ENCODE measurements at regions not wholly inside any gene's neighbourhood (a gene's known extent, or its start where the extent isn't known, plus 50 kb on each side); places are given as distances from the start of the nearest gene placed in this dataset.

DNA sequence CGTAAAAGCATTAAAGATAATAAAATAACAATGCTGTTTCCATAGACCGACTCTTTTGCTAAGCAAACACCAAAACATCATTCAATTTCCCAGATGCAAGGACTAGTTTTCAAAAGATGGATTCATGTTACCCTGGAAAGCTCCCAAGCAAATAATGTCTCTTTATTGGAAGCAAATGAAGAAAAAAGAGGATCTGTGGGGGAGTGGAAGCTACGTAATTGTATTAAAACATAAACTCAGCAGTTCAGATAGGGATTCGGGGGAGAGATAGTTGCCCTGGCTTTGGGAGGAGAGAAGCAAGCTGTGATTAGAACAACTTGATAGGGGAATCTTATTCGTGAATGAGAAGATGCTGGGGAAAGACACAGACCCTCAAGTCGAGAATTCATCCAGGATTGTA is 491.0 kb upstream of the CLINT1 start:
- no peak for DNase-seq (ENCODE audit: unreplicated experiment)
- TF ChIP-seq, protein P1, sequence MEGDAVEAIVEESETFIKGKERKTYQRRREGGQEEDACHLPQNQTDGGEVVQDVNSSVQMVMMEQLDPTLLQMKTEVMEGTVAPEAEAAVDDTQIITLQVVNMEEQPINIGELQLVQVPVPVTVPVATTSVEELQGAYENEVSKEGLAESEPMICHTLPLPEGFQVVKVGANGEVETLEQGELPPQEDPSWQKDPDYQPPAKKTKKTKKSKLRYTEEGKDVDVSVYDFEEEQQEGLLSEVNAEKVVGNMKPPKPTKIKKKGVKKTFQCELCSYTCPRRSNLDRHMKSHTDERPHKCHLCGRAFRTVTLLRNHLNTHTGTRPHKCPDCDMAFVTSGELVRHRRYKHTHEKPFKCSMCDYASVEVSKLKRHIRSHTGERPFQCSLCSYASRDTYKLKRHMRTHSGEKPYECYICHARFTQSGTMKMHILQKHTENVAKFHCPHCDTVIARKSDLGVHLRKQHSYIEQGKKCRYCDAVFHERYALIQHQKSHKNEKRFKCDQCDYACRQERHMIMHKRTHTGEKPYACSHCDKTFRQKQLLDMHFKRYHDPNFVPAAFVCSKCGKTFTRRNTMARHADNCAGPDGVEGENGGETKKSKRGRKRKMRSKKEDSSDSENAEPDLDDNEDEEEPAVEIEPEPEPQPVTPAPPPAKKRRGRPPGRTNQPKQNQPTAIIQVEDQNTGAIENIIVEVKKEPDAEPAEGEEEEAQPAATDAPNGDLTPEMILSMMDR (IDR thresholded peaks at IDR 0.05; ENCODE audit: unreplicated experiment): no peak
- H3K36me3 Mint-ChIP-seq (ENCODE audit: insufficient read depth, unreplicated experiment): no peaks in the 10 kb centered on the region
- H3K27me3 Mint-ChIP-seq (ENCODE audit: insufficient read depth, unreplicated experiment): no peaks in the 10 kb centered on the region
- H3K27ac Mint-ChIP-seq (ENCODE audit: low read depth, unreplicated experiment): no peak overlapping the region
- peaks cover 8% of the 10 kb centered on the region for H3K9me3 Mint-ChIP-seq (ENCODE audit: unreplicated experiment)
- ChIA-PET CTCF (interaction anchor here (0.9 kb wide), 1 partner anchor 9 kb away, joined by 4 read pairs; no protein-coding TSS in a partner anchor), POLR2A (interaction anchor here (0.6 kb wide), 1 partner anchor 30 kb away, joined by 3 read pairs; no protein-coding TSS in a partner anchor)
- no TSS peak for BruUV-seq (replicated peaks)
- no peak overlapping the region for H3K4me3 Mint-ChIP-seq (ENCODE audit: unreplicated experiment)
- H3K4me1 Mint-ChIP-seq (ENCODE audit: insufficient read depth, unreplicated experiment): peaks cover 7% of the 10 kb centered on the region
- intact Hi-C loops (cut with micrococcal nuclease): no loop called here

DNA sequence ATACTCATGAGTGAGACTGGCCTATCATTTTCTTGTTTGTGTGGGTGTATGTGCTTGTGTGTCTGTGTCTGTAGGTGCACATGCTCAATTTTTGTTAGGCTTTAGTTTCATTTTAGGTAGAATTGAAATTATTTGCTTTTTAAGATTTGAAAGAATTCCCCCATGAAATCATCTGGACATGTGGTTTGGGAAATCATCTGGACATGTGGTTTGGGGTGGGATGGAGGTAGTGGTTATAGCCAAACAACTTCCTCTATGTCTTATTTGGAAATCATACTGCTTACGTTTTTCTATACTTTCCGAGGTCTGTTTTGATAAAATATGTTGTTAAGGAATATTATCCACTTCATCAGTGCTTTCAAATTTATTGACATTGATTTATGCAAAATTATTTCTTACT is 485.4 kb upstream of the CLINT1 start:
- no TSS peak for BruUV-seq (replicated peaks)
- peaks cover 7% of the 10 kb centered on the region for H3K4me1 Mint-ChIP-seq (ENCODE audit: insufficient read depth, unreplicated experiment)
- intact Hi-C loops (cut with micrococcal nuclease): no loop called here
- no peak overlapping the region for H3K4me3 Mint-ChIP-seq (ENCODE audit: unreplicated experiment)
- no peaks in the 10 kb centered on the region for H3K27me3 Mint-ChIP-seq (ENCODE audit: insufficient read depth, unreplicated experiment)
- no peak for DNase-seq (ENCODE audit: unreplicated experiment)
- no peak overlapping the region for H3K27ac Mint-ChIP-seq (ENCODE audit: low read depth, unreplicated experiment)
- ChIA-PET CTCF (no interaction called here), POLR2A (interaction anchor here (1.1 kb wide), 1 partner anchor 12 kb away, joined by 3 read pairs; no protein-coding TSS in a partner anchor)
- TF ChIP-seq, protein P1 (IDR thresholded peaks at IDR 0.05; ENCODE audit: unreplicated experiment): no peak
- peaks cover 8% of the 10 kb centered on the region for H3K9me3 Mint-ChIP-seq (ENCODE audit: unreplicated experiment)
- no peaks in the 10 kb centered on the region for H3K36me3 Mint-ChIP-seq (ENCODE audit: insufficient read depth, unreplicated experiment)

DNA sequence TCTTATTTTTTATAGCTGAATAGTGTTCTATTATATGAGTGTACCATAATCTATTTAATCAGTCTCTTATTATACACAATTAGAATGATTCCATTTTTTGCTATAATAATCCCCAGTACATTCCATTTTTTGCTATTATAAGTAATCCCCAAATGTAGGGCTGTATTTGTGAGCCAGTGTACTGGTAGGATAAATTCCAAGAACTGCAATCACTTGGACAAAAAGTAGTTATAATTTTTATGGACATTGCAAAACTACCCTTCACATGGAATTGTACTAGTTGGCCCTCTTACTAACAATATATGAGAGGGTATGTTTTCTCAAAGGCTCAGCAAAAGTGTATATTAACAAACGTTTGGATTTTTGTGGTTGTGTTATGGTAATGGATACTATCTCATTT is 481.7 kb upstream of the CLINT1 start:
- ChIA-PET POLR2A (no interaction called here), CTCF (interaction anchor here (1.4 kb wide), 1 partner anchor 9 kb away, joined by 4 read pairs; no protein-coding TSS in a partner anchor)
- Mint-ChIP-seq H3K27me3 (ENCODE audit: insufficient read depth, unreplicated experiment) (no peaks in the 10 kb centered on the region), H3K27ac (ENCODE audit: low read depth, unreplicated experiment) (no peak overlapping the region), H3K4me1 (ENCODE audit: insufficient read depth, unreplicated experiment) (no peaks in the 10 kb centered on the region), H3K4me3 (ENCODE audit: unreplicated experiment) (no peak overlapping the region), H3K36me3 (ENCODE audit: insufficient read depth, unreplicated experiment) (no peaks in the 10 kb centered on the region), H3K9me3 (ENCODE audit: unreplicated experiment) (peaks cover 11% of the 10 kb centered on the region)
- DNase-seq (ENCODE audit: unreplicated experiment): no peak
- TF ChIP-seq, protein P1 (IDR thresholded peaks at IDR 0.05; ENCODE audit: unreplicated experiment): no peak
- no TSS peak for BruUV-seq (replicated peaks)
- intact Hi-C loops (cut with micrococcal nuclease): no loop called here

DNA sequence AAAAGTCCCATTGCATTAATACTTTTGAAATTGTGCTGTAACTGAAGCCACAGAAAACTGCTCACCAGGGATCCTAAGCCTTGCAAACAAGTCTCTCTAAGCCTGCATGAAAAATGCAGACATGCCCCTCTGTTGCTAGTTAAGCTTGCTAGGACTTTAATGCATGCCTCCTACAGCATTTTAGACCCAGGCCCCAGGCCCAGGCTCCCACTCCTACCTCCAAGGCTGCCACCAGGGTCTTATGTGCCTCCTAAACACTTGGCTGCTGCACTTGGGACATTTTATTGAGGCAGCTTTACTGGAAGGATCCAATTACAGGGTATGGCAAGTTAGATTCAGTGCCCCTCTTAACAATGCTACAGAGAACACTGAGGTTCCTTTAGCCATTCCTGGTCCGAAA is 467.3 kb upstream of the CLINT1 start:
- intact Hi-C loops (cut with micrococcal nuclease): no loop called here
- POLR2A ChIA-PET: interaction anchor here (1.6 kb wide), 1 partner anchor 9 kb away, joined by 4 read pairs; no protein-coding TSS in a partner anchor
- Mint-ChIP-seq H3K4me3 (ENCODE audit: unreplicated experiment) (no peak overlapping the region), H3K27ac (ENCODE audit: low read depth, unreplicated experiment) (no peak overlapping the region), H3K27me3 (ENCODE audit: insufficient read depth, unreplicated experiment) (no peaks in the 10 kb centered on the region), H3K36me3 (ENCODE audit: insufficient read depth, unreplicated experiment) (no peaks in the 10 kb centered on the region), H3K9me3 (ENCODE audit: unreplicated experiment) (peaks cover 16% of the 10 kb centered on the region), H3K4me1 (ENCODE audit: insufficient read depth, unreplicated experiment) (no peaks in the 10 kb centered on the region)
- TF ChIP-seq, protein P1 (IDR thresholded peaks at IDR 0.05; ENCODE audit: unreplicated experiment): no peak
- BruUV-seq (replicated peaks): no TSS peak
- DNase-seq (ENCODE audit: unreplicated experiment): no peak
- CTCF ChIA-PET: no interaction called here
